ENCODE measurements at regions not wholly inside any gene's neighbourhood (a gene's known extent, or its start where the extent isn't known, plus 50 kb on each side); places are given as distances from the start of the nearest gene placed in this dataset.

DNA sequence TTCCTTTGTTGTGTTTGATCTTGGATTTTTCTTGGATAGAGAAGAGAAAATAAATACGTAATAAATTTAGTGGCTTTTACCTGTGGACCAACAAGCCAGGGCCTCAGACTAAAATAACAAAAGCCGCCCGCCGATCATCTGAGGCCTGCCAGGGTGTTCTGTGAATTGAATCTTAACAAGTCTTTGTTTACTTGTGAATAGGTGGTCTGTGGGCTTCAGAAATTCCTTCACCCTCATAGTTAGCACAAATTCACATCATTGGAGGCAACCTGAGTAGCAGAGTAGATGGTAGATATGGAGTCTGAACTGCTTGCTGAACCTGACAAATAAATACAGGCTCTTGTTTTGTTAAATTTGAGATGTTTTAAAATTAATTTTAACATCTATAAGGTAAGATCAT lies 176.3 kb upstream of the MTNR1B start:
- Histone ChIP-seq H3K27ac (ENCODE audit: low read depth) (0 out of 2 replicates have a peak overlapping the region, but pooled peaks have one; percentile 3), H3F3A (replicated peaks; ENCODE audit: low read depth) (no peaks in the 10 kb centered on the region), H3K79me2 (replicated peaks; ENCODE audit: insufficient read depth) (no peaks in the 10 kb centered on the region), H3K9me2 (ENCODE audit: insufficient read depth) (peaks cover 4% of the 10 kb centered on the region; the same call in 1 of the 2 replicates), H3K4me3 (peak overlapping the region; percentile 9; the same call in 1 of the 2 replicates), H3K4me2 (peak overlapping the region; percentile 52), H3K36me3 (ENCODE audit: insufficient read depth) (no peaks in the 10 kb centered on the region), H2AFZ (no peak overlapping the region), H3K27me3 (ENCODE audit: insufficient read depth) (no peaks in the 10 kb centered on the region), H4K20me1 (replicated peaks; ENCODE audit: insufficient read depth) (no peaks in the 10 kb centered on the region), H3K4me1 (ENCODE audit: insufficient read depth) (peaks cover 27% of the 10 kb centered on the region)
- no peaks in the 10 kb centered on the region for H3K9me3 Mint-ChIP-seq
- peak overlapping the region; percentile 32 for H3K27ac Mint-ChIP-seq
- ATAC-seq (peak; percentile 95), DNase-seq (ENCODE audit: low spot score) (peak; percentile 49)
- H3K36me3 Mint-ChIP-seq (ENCODE audit: low read depth): peaks cover 57% of the 10 kb centered on the region
- H3K27me3 Mint-ChIP-seq (ENCODE audit: insufficient read depth, low read depth, poor library complexity): no peaks in the 10 kb centered on the region
- peaks cover 32% of the 10 kb centered on the region for H3K4me1 Mint-ChIP-seq
- TF ChIP-seq STAT1 (IDR thresholded peaks at IDR 0.05; ENCODE audit: unreplicated experiment) (no peak), REST (IDR thresholded peaks at IDR 0.05; ENCODE audit: unreplicated experiment) (no peak), ZNF462 (CRISPR knock-in tag; IDR thresholded peaks at IDR 0.05) (peak; percentile 76; the same call in 1 of the 2 replicates), CREB1 (CRISPR knock-in tag; IDR thresholded peaks at IDR 0.05; ENCODE audit: low read depth) (no peak), EZH2 (IDR thresholded peaks at IDR 0.05; ENCODE audit: low read depth, unreplicated experiment) (no peak)
- H3K4me3 Mint-ChIP-seq: peak overlapping the region; percentile 43

Data from GM23338 (cell line).